H4 (cell line): ENCODE measurements at regions not wholly inside any gene's neighbourhood (a gene's known extent, or its start where the extent isn't known, plus 50 kb on each side); places are given as distances from the start of the nearest gene placed in this dataset.

ENCODE experiments used
- DNase-seq: peaks from one replicate; pipeline ENCODE4 v3.0.0-alpha.2; 2015; ENCODE audit warnings: low spot score

GRCh38 chr5:171509467-171509866 lies 90.0 kb downstream of the FGF18 start:
- DNase-seq = no peak

- no peak for DNase-seq
These were observed 93.0 kb downstream of the FGF18 start for GRCh38 chr5:171512397-171512796.

- no peak for DNase-seq
These were observed 94.1 kb downstream of the FGF18 start for GRCh38 chr5:171513591-171513990.

- DNase-seq = no peak
These were observed 99.5 kb downstream of the FGF18 start for GRCh38 chr5:171518916-171519315.

GRCh38 chr5:171520300-171521174 lies 101.1 kb downstream of the FGF18 start:
- DNase-seq = no peak

GRCh38 chr5:171521219-171521633 lies 101.8 kb downstream of the FGF18 start:
- DNase-seq = peak; percentile 60

- no peak for DNase-seq
These were observed 102.2 kb downstream of the FGF18 start for GRCh38 chr5:171521679-171522078.

- DNase-seq = no peak
These were observed 104.3 kb downstream of the FGF18 start for GRCh38 chr5:171523781-171524180.

- DNase-seq = no peak
These were observed 105.0 kb downstream of the FGF18 start for GRCh38 chr5:171524466-171524865.

GRCh38 chr5:171525085-171525484 lies 105.6 kb downstream of the FGF18 start:
- no peak for DNase-seq

GRCh38 chr5:171528036-171528435 lies 108.6 kb downstream of the FGF18 start:
- DNase-seq = no peak

- no peak for DNase-seq
These were observed 109.6 kb downstream of the FGF18 start for GRCh38 chr5:171528865-171529614.

GRCh38 chr5:171531638-171532037 lies 112.2 kb downstream of the FGF18 start:
- no peak for DNase-seq

GRCh38 chr5:171533153-171533552 lies 113.7 kb downstream of the FGF18 start:
- DNase-seq = no peak

- DNase-seq = no peak
These were observed 114.8 kb downstream of the FGF18 start for GRCh38 chr5:171534043-171534895.

- DNase-seq = no peak
These were observed 115.7 kb downstream of the FGF18 start for GRCh38 chr5:171535162-171535561.

- no peak for DNase-seq
These were observed 117.8 kb downstream of the FGF18 start for GRCh38 chr5:171537070-171537849.

GRCh38 chr5:171537923-171538537 lies 118.6 kb downstream of the FGF18 start:
- DNase-seq = no peak

- DNase-seq = no peak
These were observed 119.2 kb downstream of the FGF18 start for GRCh38 chr5:171538681-171539080.

GRCh38 chr5:171540865-171541264 lies 121.4 kb downstream of the FGF18 start:
- DNase-seq = no peak

- no peak for DNase-seq
These were observed 121.9 kb downstream of the FGF18 start for GRCh38 chr5:171541341-171541776.
